Islet precursor cell (in vitro differentiated cells): ENCODE measurements at regions not wholly inside any gene's neighbourhood (a gene's known extent, or its start where the extent isn't known, plus 50 kb on each side); places are given as distances from the start of the nearest gene placed in this dataset.
"Not testable (repeated sequence)": the region's sequence is repeated elsewhere in the genome, so short reads cannot be mapped to it uniquely, and the experiment has no call there.

Source experiments
- DNase-seq: peaks from one replicate; pipeline ENCODE4 v3.0.0-alpha.2; 2018

GRCh38 chr6:6875818-6876470 is 231.8 kb upstream of the RREB1 start:
- DNase-seq = peak; percentile 76

- not testable (repeated sequence) for DNase-seq
These were observed 230.0 kb upstream of the RREB1 start for GRCh38 chr6:6877792-6878191.

GRCh38 chr6:6878887-6879585 is 228.7 kb upstream of the RREB1 start:
- no peak for DNase-seq

GRCh38 chr6:6879586-6879974 is 228.2 kb upstream of the RREB1 start:
- not testable (repeated sequence) for DNase-seq

GRCh38 chr6:6880745-6881437 is 226.9 kb upstream of the RREB1 start:
- DNase-seq = no peak

- DNase-seq = no peak
These were observed 226.1 kb upstream of the RREB1 start for GRCh38 chr6:6881438-6882225.

GRCh38 chr6:6882592-6882991 is 225.2 kb upstream of the RREB1 start:
- no peak for DNase-seq

GRCh38 chr6:6883011-6883410 is 224.8 kb upstream of the RREB1 start:
- DNase-seq = no peak

- no peak for DNase-seq
These were observed 223.6 kb upstream of the RREB1 start for GRCh38 chr6:6884193-6884627.

GRCh38 chr6:6884916-6885315 is 222.8 kb upstream of the RREB1 start:
- no peak for DNase-seq

GRCh38 chr6:6885521-6886170 is 222.1 kb upstream of the RREB1 start:
- no peak for DNase-seq

GRCh38 chr6:6886171-6886885 is 221.4 kb upstream of the RREB1 start:
- no peak for DNase-seq

GRCh38 chr6:6886886-6887285 is 220.9 kb upstream of the RREB1 start:
- DNase-seq = no peak

- no peak for DNase-seq
These were observed 218.2 kb upstream of the RREB1 start for GRCh38 chr6:6889601-6890000.

- DNase-seq = peak; percentile 65
These were observed 217.3 kb upstream of the RREB1 start for GRCh38 chr6:6890400-6890858.

GRCh38 chr6:6891125-6891721 is 216.5 kb upstream of the RREB1 start:
- peak; percentile 69 for DNase-seq

GRCh38 chr6:6891949-6892461 is 215.8 kb upstream of the RREB1 start:
- DNase-seq = no peak

GRCh38 chr6:6892744-6893583 is 214.8 kb upstream of the RREB1 start:
- DNase-seq = no peak

- DNase-seq = no peak
These were observed 214.1 kb upstream of the RREB1 start for GRCh38 chr6:6893701-6894100.

- DNase-seq = no peak
These were observed 211.8 kb upstream of the RREB1 start for GRCh38 chr6:6895929-6896328.
